HCT116 (cell line): ENCODE measurements at regions not wholly inside any gene's neighbourhood (a gene's known extent, or its start where the extent isn't known, plus 50 kb on each side); places are given as distances from the start of the nearest gene placed in this dataset.

Experiments
- ATAC-seq: fragments of 200-7000 bp; cut with Tn5 transposase; 2 replicates; pipeline ENCODE4 v1.9.1; 2020; ENCODE audit warnings: mild to moderate bottlenecking, moderate library complexity
- BruUV-seq: library from RNA; stranded (reverse); fragments of 400-500 nt; replicated peaks from 2 replicates; lab custom pipeline; 2021; lab: Mats Ljungman, UMichigan
- CTCF ChIA-PET: fragments of 300-600 bp; sonication (Branson Sonifier 250); formaldehyde crosslinking; loops from one replicate; lab custom pipeline; 2021; ENCODE audit warnings: antibody characterized with exemption; lab: Charles Lee
- POLR2A ChIA-PET: fragments of 300-600, 350-600 bp; sonication (Branson Sonifier 250); formaldehyde crosslinking; loops from one replicate; lab custom pipeline; 2021; ENCODE audit warnings: antibody characterized with exemption; lab: Charles Lee
- RAD21 ChIA-PET, 2 experiments: fragments of 300-600 bp; sonication (Branson Sonifier 250); formaldehyde crosslinking; loops; one replicate each; lab custom pipeline; 2023; ENCODE audit warnings: low total read pairs in 2 of 2; ENCODE audit not compliant: uncharacterized antibody in 2 of 2, unreplicated experiment in 2 of 2, low non-redundant PET in 1 of 2; lab: Charles Lee
- DNase-seq: peaks from one replicate; pipeline ENCODE4 v3.0.0-alpha.2; 2010; ENCODE audit warnings: low read depth, low spot score
- H2AFZ ChIP-seq: fragments of 200-600 bp; shearing (Covaris generic), sonication (generic); 2 replicates; pipeline ENCODE4 v1.6.1; 2017; ENCODE audit warnings: low read depth, mixed run types, mixed read lengths, antibody characterized with exemption, low read length; ENCODE audit not compliant: poor library complexity, severe bottlenecking
- H3K27ac ChIP-seq: 2 replicates; pipeline ENCODE4 v1.5.1; 2012; ENCODE audit warnings: low read depth, low read length
- H3K27me3 ChIP-seq: fragments of 200-600 bp; sonication (generic); 2 replicates; pipeline ENCODE4 v1.6.1; 2016; ENCODE audit warnings: mixed run types, low read length, mixed read lengths; ENCODE audit not compliant: insufficient read depth
- H3K36me3 ChIP-seq, 2 experiments: fragments of 200-500 bp in 1 of 2; fragments of 200-600 bp in 1 of 2; sonication (Bioruptor generic) in 1 of 2; sonication (generic) in 1 of 2; 2 replicates each; pipeline versions ENCODE4 v1.5.1 to v1.6.1; 2014 to 2016; ENCODE audit warnings: low read length in 2 of 2, inconsistent platforms in 1 of 2, mixed read lengths in 1 of 2, mixed run types in 1 of 2; ENCODE audit not compliant: insufficient read depth in 2 of 2, control insufficient read depth in 1 of 2
- H3K4me1 ChIP-seq, 2 experiments: fragments of 200-600 bp in 1 of 2; sonication (generic) in 1 of 2; 2 replicates each; pipeline versions ENCODE4 v1.5.1 to v1.6.1; 2012 to 2017; ENCODE audit warnings: low read length in 2 of 2, inconsistent platforms in 1 of 2, mild to moderate bottlenecking in 1 of 2, mixed read lengths in 1 of 2, mixed run types in 1 of 2, moderate library complexity in 1 of 2; ENCODE audit not compliant: insufficient read depth in 2 of 2, control insufficient read depth in 1 of 2
- H3K4me2 ChIP-seq: fragments of 200-600 bp; sonication (generic); 2 replicates; pipeline ENCODE4 v1.6.1; 2017; ENCODE audit warnings: mixed run types, low read length, mixed read lengths
- H3K4me3 ChIP-seq, 2 experiments: fragments of 200-600 bp in 1 of 2; sonication (generic) in 1 of 2; replicated peaks in 1 of 2; 2 replicates each; pipeline ENCODE4 v1.5.1; 2011 to 2016; ENCODE audit warnings: low read length in 2 of 2, control low read depth in 1 of 2, low read depth in 1 of 2, mild to moderate bottlenecking in 1 of 2, mixed read lengths in 1 of 2, mixed run types in 1 of 2
- H3K79me2 ChIP-seq: fragments of 200-600 bp; sonication (generic); 2 replicates; pipeline ENCODE4 v1.6.1; 2017; ENCODE audit warnings: mild to moderate bottlenecking, mixed run types, low read length, moderate library complexity, mixed read lengths; ENCODE audit not compliant: insufficient read depth
- H3K9ac ChIP-seq: fragments of 200-600 bp; sonication (generic); 2 replicates; pipeline ENCODE4 v1.6.1; 2016; ENCODE audit warnings: low read length, mixed read lengths
- H3K9me2 ChIP-seq: fragments of 200-600 bp; sonication (generic), shearing (Covaris generic); 2 replicates; pipeline ENCODE4 v1.6.1; 2017; ENCODE audit warnings: mixed run types, mild to moderate bottlenecking, moderate library complexity; ENCODE audit not compliant: insufficient read depth
- H3K9me3 ChIP-seq, 2 experiments: fragments of 200-500 bp in 1 of 2; fragments of 200-600 bp in 1 of 2; sonication (Bioruptor generic) in 1 of 2; sonication (generic) in 1 of 2; 2 replicates each; pipeline ENCODE4 v1.6.1; 2014 to 2017; ENCODE audit warnings: low read length in 2 of 2, mixed read lengths in 2 of 2, inconsistent platforms in 1 of 2, low read depth in 1 of 2, mild to moderate bottlenecking in 1 of 2, mixed run types in 1 of 2, moderate library complexity in 1 of 2; ENCODE audit not compliant: control insufficient read depth in 1 of 2, insufficient read depth in 1 of 2
- H4K20me1 ChIP-seq: fragments of 200-600 bp; sonication (generic), shearing (Covaris generic); 2 replicates; pipeline ENCODE4 v1.6.1; 2017; ENCODE audit warnings: mixed run types, mild to moderate bottlenecking, moderate library complexity; ENCODE audit not compliant: insufficient read depth
- CBX3 ChIP-seq: IDR thresholded peaks from 2 replicates; pipeline ENCODE4 v1.6.1; 2012; ENCODE audit warnings: low read depth
- CEBPB ChIP-seq: IDR thresholded peaks from 2 replicates; pipeline ENCODE4 v1.6.1; 2012; ENCODE audit warnings: low read depth
- EGR1 ChIP-seq: IDR thresholded peaks from 2 replicates; pipeline ENCODE4 v1.6.1; 2012; ENCODE audit warnings: low read depth
- ELF1 ChIP-seq: IDR thresholded peaks from 2 replicates; pipeline ENCODE4 v1.6.1; 2012; ENCODE audit warnings: low read depth, borderline replicate concordance
- EZH2 ChIP-seq: fragments of 200-600 bp; sonication (generic); IDR thresholded peaks from 2 replicates; pipeline ENCODE4 v1.6.1; 2017; ENCODE audit warnings: antibody characterized with exemption, mixed run types
- FOSL1 ChIP-seq: IDR thresholded peaks from 2 replicates; pipeline ENCODE4 v1.6.1; 2012; ENCODE audit warnings: low read depth
- JUND ChIP-seq: IDR thresholded peaks from 2 replicates; pipeline ENCODE4 v1.6.1; 2012
- POLR2A ChIP-seq: IDR thresholded peaks from 2 replicates; pipeline ENCODE4 v1.7.0; 2011; ENCODE audit warnings: borderline replicate concordance; ENCODE audit not compliant: insufficient read depth, insufficient read length; ENCODE audit errors: extremely low read depth
- SP1 ChIP-seq: IDR thresholded peaks from 2 replicates; pipeline ENCODE4 v1.6.1; 2012; ENCODE audit warnings: low read depth
- SRF ChIP-seq: IDR thresholded peaks from 2 replicates; pipeline ENCODE4 v1.6.1; 2012; ENCODE audit warnings: low read depth
- YY1 ChIP-seq: IDR thresholded peaks from 2 replicates; pipeline ENCODE4 v1.6.1; 2011; ENCODE audit warnings: low read length, low read depth, moderate library complexity, mild to moderate bottlenecking; ENCODE audit not compliant: insufficient replicate concordance; ENCODE audit errors: extremely low read depth
- ZNF274 ChIP-seq: fragments of 200-500 bp; sonication (Bioruptor generic); IDR thresholded peaks from 2 replicates; pipeline ENCODE4 v1.6.1; 2014; ENCODE audit warnings: mild to moderate bottlenecking, low read depth, low read length, inconsistent platforms
- intact Hi-C: fragments of 100-400 bp; cut with micrococcal nuclease; formaldehyde crosslinking; loops from 2 replicates; pipeline ENCODE4 v1.10.0; 2022
- TF ChIP-seq, protein P1 (sequence below), 3 experiments: fragments of 200-600 bp in 1 of 3; sonication (generic) in 1 of 3; IDR thresholded peaks in 2 of 3; conservative IDR thresholded peaks in 1 of 3; 2 replicates each; pipeline ENCODE4 v1.5.1; 2012 to 2017; ENCODE audit warnings: low read depth in 2 of 3, low read length in 2 of 3, antibody characterized with exemption in 1 of 3, borderline replicate concordance in 1 of 3, control low read depth in 1 of 3, mild to moderate bottlenecking in 1 of 3, mixed read lengths in 1 of 3, mixed run types in 1 of 3, moderate library complexity in 1 of 3; ENCODE audit not compliant: insufficient read depth in 1 of 3
- TF ChIP-seq, protein P2 (sequence below): IDR thresholded peaks from 2 replicates; pipeline ENCODE4 v1.6.1; 2011; ENCODE audit warnings: mild to moderate bottlenecking, low read length, moderate library complexity; ENCODE audit not compliant: insufficient replicate concordance; ENCODE audit errors: extremely low read depth

DNA sequence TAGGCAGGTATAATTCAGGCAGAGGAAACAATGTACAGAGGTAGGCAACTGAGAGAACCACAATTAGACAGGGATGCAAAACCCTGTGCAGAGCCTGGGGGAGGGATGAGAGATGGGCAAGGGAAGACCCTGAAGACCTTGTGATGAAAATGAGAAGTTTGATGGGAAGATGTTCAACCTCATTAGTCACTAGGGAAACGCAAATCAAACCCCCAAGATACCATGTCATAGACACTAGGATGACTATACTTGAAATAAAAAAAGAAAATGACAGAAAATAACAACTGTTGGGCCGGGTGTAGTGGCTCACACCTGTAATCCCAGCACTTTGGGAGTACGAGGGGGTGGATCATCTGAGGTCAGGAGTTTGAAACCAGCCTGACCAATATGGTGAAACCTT is 813.1 kb downstream of the CDH11 start:
- Histone ChIP-seq H3K9me3 (peaks cover 0 to 26% of the 10 kb centered on the region in 2 experiments; a peak in 2 of 4 replicates), H3K79me2 (no peaks in the 10 kb centered on the region), H2AFZ (no peak overlapping the region), H3K27me3 (no peaks in the 10 kb centered on the region), H3K9ac (no peak overlapping the region), H3K4me2 (no peak overlapping the region), H3K4me3 (no peak overlapping the region), H4K20me1 (no peaks in the 10 kb centered on the region), H3K4me1 (no peaks in the 10 kb centered on the region), H3K27ac (no peak overlapping the region), H3K36me3 (no peaks in the 10 kb centered on the region), H3K9me2 (no peaks in the 10 kb centered on the region)
- TF ChIP-seq, protein P1, sequence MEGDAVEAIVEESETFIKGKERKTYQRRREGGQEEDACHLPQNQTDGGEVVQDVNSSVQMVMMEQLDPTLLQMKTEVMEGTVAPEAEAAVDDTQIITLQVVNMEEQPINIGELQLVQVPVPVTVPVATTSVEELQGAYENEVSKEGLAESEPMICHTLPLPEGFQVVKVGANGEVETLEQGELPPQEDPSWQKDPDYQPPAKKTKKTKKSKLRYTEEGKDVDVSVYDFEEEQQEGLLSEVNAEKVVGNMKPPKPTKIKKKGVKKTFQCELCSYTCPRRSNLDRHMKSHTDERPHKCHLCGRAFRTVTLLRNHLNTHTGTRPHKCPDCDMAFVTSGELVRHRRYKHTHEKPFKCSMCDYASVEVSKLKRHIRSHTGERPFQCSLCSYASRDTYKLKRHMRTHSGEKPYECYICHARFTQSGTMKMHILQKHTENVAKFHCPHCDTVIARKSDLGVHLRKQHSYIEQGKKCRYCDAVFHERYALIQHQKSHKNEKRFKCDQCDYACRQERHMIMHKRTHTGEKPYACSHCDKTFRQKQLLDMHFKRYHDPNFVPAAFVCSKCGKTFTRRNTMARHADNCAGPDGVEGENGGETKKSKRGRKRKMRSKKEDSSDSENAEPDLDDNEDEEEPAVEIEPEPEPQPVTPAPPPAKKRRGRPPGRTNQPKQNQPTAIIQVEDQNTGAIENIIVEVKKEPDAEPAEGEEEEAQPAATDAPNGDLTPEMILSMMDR (IDR thresholded peaks at IDR 0.05 in 2 of 3, conservative IDR thresholded peaks at IDR 0.05 in 1 of 3; ENCODE audit: borderline replicate concordance in 1 of 3, insufficient read depth in 1 of 3, low read depth in 2 of 3, low read length in 2 of 3), result no peak
- TF ChIP-seq SRF (no peak), YY1 (no peak), POLR2A (no peak), SP1 (no peak), ZNF274 (no peak), CBX3 (no peak), EZH2 (no peak), JUND (no peak)
- no peak for ATAC-seq
- ChIA-PET CTCF (no interaction called here), RAD21 (no interaction called here), POLR2A (no interaction called here)
- intact Hi-C loops, result no loop called here
- no peak for DNase-seq
- BruUV-seq, result no TSS peak

DNA sequence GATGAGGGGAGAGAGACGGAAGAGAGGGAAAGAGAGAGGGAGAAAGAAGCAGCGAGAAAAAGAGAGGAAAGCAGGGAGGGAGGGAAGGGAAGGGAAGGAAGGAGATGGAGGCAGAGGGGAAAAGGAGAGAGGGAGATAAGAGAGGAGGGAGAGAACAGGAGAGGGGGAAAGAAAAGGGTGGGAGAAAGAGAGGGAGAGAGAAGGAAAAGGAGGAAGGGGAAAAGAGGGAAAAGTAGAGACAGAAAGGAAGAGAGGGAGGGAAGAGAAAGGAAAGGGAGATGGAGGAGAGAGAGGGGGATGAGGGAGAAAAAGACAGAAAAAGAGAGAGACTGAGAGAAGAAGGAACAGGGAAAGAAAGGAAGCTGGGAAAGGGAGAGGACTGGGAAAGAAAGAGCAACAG is 814.4 kb downstream of the CDH11 start:
- Histone ChIP-seq H3K4me2 (no peak overlapping the region), H3K27me3 (no peaks in the 10 kb centered on the region), H3K9me2 (no peaks in the 10 kb centered on the region), H2AFZ (no peak overlapping the region), H3K79me2 (no peaks in the 10 kb centered on the region), H4K20me1 (no peaks in the 10 kb centered on the region), H3K36me3 (no peaks in the 10 kb centered on the region), H3K9ac (no peak overlapping the region), H3K27ac (no peak overlapping the region), H3K4me3 (no peak overlapping the region), H3K9me3 (peaks cover 0 to 17% of the 10 kb centered on the region in 2 experiments; a peak in 2 of 4 replicates), H3K4me1 (no peaks in the 10 kb centered on the region)
- no peak for DNase-seq
- RAD21 ChIA-PET, result no interaction called here
- no peak for ATAC-seq
- intact Hi-C loops, result no loop called here
- CTCF ChIA-PET, result no interaction called here
- BruUV-seq, result no TSS peak
- POLR2A ChIA-PET, result no interaction called here
- no peak for TF ChIP-seq POLR2A
- TF ChIP-seq, protein P2, sequence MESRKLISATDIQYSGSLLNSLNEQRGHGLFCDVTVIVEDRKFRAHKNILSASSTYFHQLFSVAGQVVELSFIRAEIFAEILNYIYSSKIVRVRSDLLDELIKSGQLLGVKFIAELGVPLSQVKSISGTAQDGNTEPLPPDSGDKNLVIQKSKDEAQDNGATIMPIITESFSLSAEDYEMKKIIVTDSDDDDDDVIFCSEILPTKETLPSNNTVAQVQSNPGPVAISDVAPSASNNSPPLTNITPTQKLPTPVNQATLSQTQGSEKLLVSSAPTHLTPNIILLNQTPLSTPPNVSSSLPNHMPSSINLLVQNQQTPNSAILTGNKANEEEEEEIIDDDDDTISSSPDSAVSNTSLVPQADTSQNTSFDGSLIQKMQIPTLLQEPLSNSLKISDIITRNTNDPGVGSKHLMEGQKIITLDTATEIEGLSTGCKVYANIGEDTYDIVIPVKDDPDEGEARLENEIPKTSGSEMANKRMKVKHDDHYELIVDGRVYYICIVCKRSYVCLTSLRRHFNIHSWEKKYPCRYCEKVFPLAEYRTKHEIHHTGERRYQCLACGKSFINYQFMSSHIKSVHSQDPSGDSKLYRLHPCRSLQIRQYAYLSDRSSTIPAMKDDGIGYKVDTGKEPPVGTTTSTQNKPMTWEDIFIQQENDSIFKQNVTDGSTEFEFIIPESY, result no peak
- TF ChIP-seq ZNF274, result no peak
- TF ChIP-seq CEBPB, result no peak
- TF ChIP-seq FOSL1, result no peak
- TF ChIP-seq EGR1, result no peak
- no peak for TF ChIP-seq ELF1
